ENCODE measurements at regions not wholly inside any gene's neighbourhood (a gene's known extent, or its start where the extent isn't known, plus 50 kb on each side); places are given as distances from the start of the nearest gene placed in this dataset.

GRCh38 chr1:55512466-55512865 lies 297.3 kb upstream of the USP24 start:
- DNase-seq, result no peak

- DNase-seq, result no peak
Measured at GRCh38 chr1:55507578-55507931, 292.4 kb upstream of the USP24 start.

- DNase-seq, result no peak
Measured at GRCh38 chr1:55506740-55507577, 291.8 kb upstream of the USP24 start.

GRCh38 chr1:55505326-55505725 lies 290.2 kb upstream of the USP24 start:
- DNase-seq, result no peak

GRCh38 chr1:55504306-55504731 lies 289.2 kb upstream of the USP24 start:
- DNase-seq, result no peak

- DNase-seq, result no peak
Measured at GRCh38 chr1:55503663-55504305, 288.6 kb upstream of the USP24 start.

- no peak for DNase-seq
Measured at GRCh38 chr1:55500601-55501000, 285.4 kb upstream of the USP24 start.

GRCh38 chr1:55490547-55490946 lies 275.4 kb upstream of the USP24 start:
- no peak for DNase-seq

- DNase-seq, result no peak
Measured at GRCh38 chr1:55484173-55484572, 269.0 kb upstream of the USP24 start.

- DNase-seq, result peak; percentile 45
Measured at GRCh38 chr1:55483523-55483922, 268.4 kb upstream of the USP24 start.

- no peak for DNase-seq
Measured at GRCh38 chr1:55481634-55482033, 266.5 kb upstream of the USP24 start.

GRCh38 chr1:55480029-55480795 lies 265.0 kb upstream of the USP24 start:
- DNase-seq, result no peak

GRCh38 chr1:55478742-55479141 lies 263.6 kb upstream of the USP24 start:
- DNase-seq, result peak in 1 of 2 experiments; percentile 11

- no peak for DNase-seq
Measured at GRCh38 chr1:55477953-55478352, 262.8 kb upstream of the USP24 start.

GRCh38 chr1:55476445-55477015 lies 261.4 kb upstream of the USP24 start:
- DNase-seq, result no peak

GRCh38 chr1:55474168-55474786 lies 259.1 kb upstream of the USP24 start:
- DNase-seq, result peak; percentile 89 to 91

GRCh38 chr1:55473661-55474060 lies 258.5 kb upstream of the USP24 start:
- no peak for DNase-seq

- no peak for DNase-seq
Measured at GRCh38 chr1:55472784-55473183, 257.6 kb upstream of the USP24 start.

- DNase-seq, result no peak
Measured at GRCh38 chr1:55472115-55472514, 257.0 kb upstream of the USP24 start.

- no peak for DNase-seq
Measured at GRCh38 chr1:55468142-55468795, 253.1 kb upstream of the USP24 start.

GRCh38 chr1:55466921-55467320 lies 251.8 kb upstream of the USP24 start:
- no peak for DNase-seq

- DNase-seq, result no peak
Measured at GRCh38 chr1:55466373-55466772, 251.2 kb upstream of the USP24 start.
